ENCODE measurements at regions not wholly inside any gene's neighbourhood (a gene's known extent, or its start where the extent isn't known, plus 50 kb on each side); places are given as distances from the start of the nearest gene placed in this dataset.

DNA sequence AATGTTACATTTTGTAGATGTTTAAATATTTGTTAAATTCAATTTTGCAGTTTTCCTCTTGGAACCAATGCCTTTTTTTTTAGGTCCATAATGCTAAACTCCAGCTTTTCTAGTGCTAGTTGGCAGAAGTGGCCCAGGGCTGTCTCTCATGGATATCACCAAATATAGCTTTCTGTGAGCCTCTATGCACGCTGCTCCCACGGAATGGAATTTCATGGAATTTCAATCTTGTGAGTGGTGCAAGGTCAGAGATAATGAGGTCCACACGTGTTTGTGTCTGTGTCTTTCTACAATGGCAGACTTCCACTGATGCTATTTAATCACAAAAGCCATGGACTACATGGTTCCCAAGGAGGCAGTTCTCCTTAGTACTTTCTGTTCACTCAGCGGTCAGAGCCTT, 191.5 kb upstream of the PARD3B start:
- CTCF ChIA-PET, result no interaction called here

More for the DNA sequence above, 191.5 kb upstream of the PARD3B start:
- Histone ChIP-seq H3K4me2 (ENCODE audit: low read length) (no peak overlapping the region), H3K4me1 (ENCODE audit: control insufficient read depth in 1 of 2, insufficient read depth in 2 of 2, low read length in 2 of 2) (no peaks in the 10 kb centered on the region), H4K20me1 (ENCODE audit: insufficient read depth) (no peaks in the 10 kb centered on the region), H3K9me2 (ENCODE audit: insufficient read depth) (no peaks in the 10 kb centered on the region), H3K27me3 (ENCODE audit: insufficient read depth, low read length) (no peaks in the 10 kb centered on the region), H3K27ac (ENCODE audit: low read depth, low read length) (no peak overlapping the region), H3K9ac (ENCODE audit: low read length) (no peak overlapping the region), H3K4me3 (replicated peaks in 1 of 2; ENCODE audit: low read depth in 1 of 2, low read length in 2 of 2) (no peak overlapping the region), H2AFZ (ENCODE audit: low read depth, low read length, poor library complexity, severe bottlenecking) (no peak overlapping the region), H3K79me2 (ENCODE audit: insufficient read depth, low read length) (no peaks in the 10 kb centered on the region), H3K9me3 (ENCODE audit: control insufficient read depth in 1 of 2, insufficient read depth in 1 of 2, low read depth in 1 of 2, low read length in 2 of 2) (no peaks in the 10 kb centered on the region), H3K36me3 (ENCODE audit: control insufficient read depth in 1 of 2, insufficient read depth in 2 of 2, low read length in 2 of 2) (no peaks in the 10 kb centered on the region)
- intact Hi-C loops (cut with micrococcal nuclease), result loop anchor here (10.0 kb wide), 1 partner anchor 271 kb away; no protein-coding TSS in a partner anchor
- no peak for ATAC-seq
- RAD21 ChIA-PET (ENCODE audit: low non-redundant PET in 1 of 2, low total read pairs in 2 of 2, uncharacterized antibody in 2 of 2, unreplicated experiment in 2 of 2), result no interaction called here
- no peak for DNase-seq (ENCODE audit: low read depth, low spot score)
- no peak for TF ChIP-seq CTCF (IDR thresholded peaks at IDR 0.05 in 2 of 3, conservative IDR thresholded peaks at IDR 0.05 in 1 of 3; ENCODE audit: borderline replicate concordance in 1 of 3, insufficient read depth in 1 of 3, low read depth in 2 of 3, low read length in 2 of 3)
- TF ChIP-seq TCF7L2 (IDR thresholded peaks at IDR 0.05; ENCODE audit: borderline replicate concordance, extremely low read depth, insufficient read depth, insufficient read length), result no peak
- TF ChIP-seq SIN3A (IDR thresholded peaks at IDR 0.05; ENCODE audit: low read depth), result no peak
- TF ChIP-seq CBX3 (IDR thresholded peaks at IDR 0.05; ENCODE audit: low read depth), result no peak
- TF ChIP-seq FOSL1 (IDR thresholded peaks at IDR 0.05; ENCODE audit: low read depth), result no peak
- no peak for TF ChIP-seq EZH2 (IDR thresholded peaks at IDR 0.05)
- TF ChIP-seq ZFX (IDR thresholded peaks at IDR 0.05), result no peak
- no peak for TF ChIP-seq POLR2AphosphoS5 (IDR thresholded peaks at IDR 0.05; ENCODE audit: low read depth, low read length)
- no peak for TF ChIP-seq EZH2phosphoT487 (IDR thresholded peaks at IDR 0.05; ENCODE audit: borderline replicate concordance)
- no peak for TF ChIP-seq YY1 (IDR thresholded peaks at IDR 0.05; ENCODE audit: extremely low read depth, insufficient replicate concordance, low read depth, low read length)
- POLR2A ChIA-PET, result no interaction called here
- BruUV-seq (replicated peaks), result no TSS peak
